Stimulated activated CD8-positive, alpha-beta memory T cell treated with anti-CD3 and anti-CD28 coated beads, Interleukin-4, amount 100 ng/mL, for 24 hours (primary cell): ENCODE measurements at regions not wholly inside any gene's neighbourhood (a gene's known extent, or its start where the extent isn't known, plus 50 kb on each side); places are given as distances from the start of the nearest gene placed in this dataset.
"Not testable (repeated sequence)": the region's sequence is repeated elsewhere in the genome, so short reads cannot be mapped to it uniquely, and the experiment has no call there.

ENCODE experiments used
- DNase-seq: peaks from one replicate; pipeline ENCODE4 v3.0.0-alpha.2; 2020; ENCODE audit warnings: low read depth

DNA sequence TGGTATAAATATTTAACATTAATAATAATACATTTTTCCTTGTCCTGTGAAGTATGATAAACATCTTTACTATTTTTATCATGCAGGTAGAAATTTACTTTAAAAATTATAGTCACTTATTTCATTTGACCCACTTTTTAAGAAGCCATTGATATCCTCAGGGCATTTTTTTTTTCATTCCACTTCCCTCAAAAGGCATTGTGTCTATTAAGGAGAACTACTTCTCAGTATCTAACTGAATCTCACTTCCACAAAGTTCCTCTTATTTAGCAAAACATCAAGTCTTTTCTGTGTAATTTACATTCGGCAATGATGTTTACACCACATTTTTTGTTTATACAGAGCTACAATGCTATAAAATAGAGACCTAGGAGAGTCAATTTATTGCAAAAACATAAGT is 388.2 kb upstream of the AKR1E2 start:
- DNase-seq: no peak

DNA sequence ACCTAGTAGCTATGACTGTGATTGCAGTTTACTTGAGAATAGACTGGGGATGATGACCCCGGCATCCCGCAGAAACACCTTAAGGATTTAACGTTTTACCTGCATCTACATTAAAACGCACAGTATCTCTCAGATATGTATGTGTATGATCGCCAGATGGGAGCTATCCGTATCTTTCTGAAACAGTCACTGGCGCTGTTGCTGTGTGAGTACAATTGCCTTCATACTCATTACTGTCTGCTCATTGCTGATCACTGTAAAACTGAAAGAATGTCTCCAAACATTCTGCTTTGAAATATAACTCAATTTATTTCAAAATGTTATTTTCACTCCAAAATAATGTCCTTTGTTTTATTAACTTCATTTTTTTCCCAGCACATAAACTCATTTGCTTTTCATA is 388.9 kb upstream of the AKR1E2 start:
- DNase-seq: no peak

DNA sequence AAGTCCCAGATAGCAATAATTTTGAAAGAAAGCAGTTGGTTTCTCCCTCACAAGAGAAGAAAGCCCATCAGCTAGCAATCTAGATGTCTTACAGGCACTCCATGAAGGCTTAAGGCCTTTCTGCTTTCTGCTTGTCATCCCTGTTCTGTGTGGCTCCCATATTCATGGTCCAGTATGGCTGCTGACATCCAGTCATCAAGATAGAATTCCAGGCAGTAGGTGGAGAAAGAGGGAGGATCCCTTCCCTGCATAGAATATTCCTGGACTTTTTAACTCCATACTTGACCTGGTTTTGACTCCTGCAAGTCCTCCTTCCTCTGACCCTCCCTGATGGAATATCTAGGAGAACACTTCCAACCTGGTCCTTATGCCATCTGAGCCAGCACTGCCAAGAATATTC is 389.9 kb upstream of the AKR1E2 start:
- no peak for DNase-seq

DNA sequence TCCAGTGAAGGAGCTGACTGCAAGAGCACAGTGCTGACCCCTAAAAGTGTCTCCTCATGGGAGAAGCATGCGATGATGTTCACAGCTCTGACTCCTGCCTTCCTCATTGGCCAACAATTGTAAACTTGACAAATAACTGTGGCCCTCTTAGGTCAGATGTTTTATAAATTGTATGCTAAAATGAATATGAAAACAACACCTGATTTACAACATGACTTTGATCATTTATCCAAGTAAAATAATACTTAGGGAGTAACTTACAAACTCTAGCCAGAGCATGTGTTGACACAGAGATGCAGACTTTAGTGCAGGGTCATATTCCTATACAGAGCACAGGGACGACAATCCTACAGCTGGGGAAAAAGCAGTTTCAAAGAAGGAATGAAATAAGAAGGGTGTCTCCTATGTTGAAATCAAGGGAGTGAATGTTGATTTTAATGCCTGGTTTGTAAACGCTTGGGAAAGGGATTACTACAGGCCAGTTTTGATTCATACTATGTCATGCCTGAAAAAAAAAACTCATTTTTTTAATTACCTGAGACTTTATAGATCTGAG is 391.4 kb upstream of the AKR1E2 start:
- no peak for DNase-seq

DNA sequence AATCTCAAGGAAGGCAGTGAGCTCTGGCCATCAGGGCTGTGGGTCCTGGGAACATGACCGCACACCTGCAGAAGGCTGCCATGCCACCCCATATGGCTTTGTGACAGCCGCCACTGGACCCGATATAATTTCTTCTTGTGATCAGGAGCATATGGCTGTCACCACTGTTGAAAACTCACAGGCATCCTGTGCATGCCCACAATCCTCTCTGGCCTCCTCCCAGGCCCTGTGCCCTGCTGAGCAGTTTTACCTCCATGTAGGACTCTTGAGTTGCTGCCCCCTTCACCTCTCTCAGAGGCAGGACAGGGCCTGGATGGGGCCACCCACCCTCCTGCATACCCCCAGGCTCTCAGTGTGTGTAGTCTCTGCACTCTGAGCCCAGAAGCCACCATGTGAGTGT is 391.9 kb upstream of the AKR1E2 start:
- DNase-seq: no peak

DNA sequence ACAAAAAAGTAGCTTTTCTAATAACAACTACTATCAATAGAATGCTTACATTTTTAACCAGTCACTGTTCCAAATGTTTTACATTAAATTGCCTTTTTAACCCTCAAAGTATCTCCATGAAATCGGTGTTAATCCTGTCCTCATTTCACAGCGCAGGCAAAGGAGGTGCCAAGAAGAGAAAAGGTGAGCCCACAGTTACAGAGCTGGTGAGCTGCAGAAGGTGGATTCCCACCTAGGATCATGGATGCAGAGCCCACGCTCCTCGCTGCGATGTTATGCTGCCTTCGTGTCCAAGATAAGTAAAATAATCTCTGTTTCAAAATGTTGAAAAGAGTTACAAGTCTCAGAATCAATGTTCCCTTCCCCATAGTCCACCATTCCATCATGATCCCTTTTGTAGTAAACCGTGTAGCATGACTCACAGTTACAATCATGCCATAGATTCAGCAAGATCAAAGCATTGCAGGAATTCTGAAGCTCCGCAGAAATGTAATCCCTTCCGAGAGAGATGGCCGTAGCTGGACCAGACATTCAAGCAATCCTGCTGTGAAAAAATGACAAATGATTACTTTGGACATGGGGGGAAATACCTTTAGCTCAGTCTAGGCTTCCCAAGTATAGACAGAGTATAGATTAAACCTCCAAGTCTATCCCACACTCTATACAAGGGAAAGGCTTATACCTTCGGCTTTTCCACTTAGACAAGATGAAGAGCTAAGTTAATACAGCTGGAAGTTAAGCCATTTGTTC is 394.7 kb upstream of the AKR1E2 start:
- DNase-seq: no peak

DNA sequence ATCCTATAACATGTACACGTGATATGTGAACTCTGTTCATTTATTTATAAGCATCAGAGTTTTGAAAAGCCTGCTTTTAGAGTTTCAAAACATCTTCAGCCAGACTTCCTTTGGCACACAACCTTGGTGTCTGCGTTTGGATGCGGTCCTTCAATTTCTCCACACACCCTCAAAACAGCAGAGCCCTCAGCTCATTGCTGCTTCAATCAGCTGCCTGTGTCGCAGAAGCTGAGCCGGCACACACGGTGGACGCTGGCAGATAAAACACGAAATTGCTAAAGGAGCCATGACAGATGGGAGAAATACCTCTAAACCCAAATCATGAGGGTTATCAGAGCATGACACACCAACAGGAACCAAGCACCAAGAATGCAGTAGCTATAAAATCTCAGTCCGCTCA is 396.4 kb upstream of the AKR1E2 start:
- no peak for DNase-seq

DNA sequence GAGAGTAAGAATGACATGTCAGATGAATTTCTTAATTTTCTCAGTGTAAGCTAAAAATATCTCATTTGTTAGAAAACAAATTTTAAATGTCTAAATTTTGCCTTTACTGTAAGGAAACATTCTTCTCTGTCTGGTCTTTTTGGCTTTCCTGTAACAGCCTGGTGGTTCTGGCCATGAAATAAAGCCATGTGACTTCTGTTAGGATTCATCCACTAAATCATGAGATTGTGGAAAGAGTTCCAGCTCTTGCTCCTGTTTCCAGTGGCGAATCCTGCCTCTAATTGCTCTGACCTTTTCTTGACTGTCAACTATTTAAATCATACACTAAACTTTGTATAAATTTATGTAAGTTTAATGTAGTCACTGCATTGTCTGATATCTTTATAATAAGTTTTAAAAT is 398.5 kb upstream of the AKR1E2 start:
- DNase-seq: no peak

DNA sequence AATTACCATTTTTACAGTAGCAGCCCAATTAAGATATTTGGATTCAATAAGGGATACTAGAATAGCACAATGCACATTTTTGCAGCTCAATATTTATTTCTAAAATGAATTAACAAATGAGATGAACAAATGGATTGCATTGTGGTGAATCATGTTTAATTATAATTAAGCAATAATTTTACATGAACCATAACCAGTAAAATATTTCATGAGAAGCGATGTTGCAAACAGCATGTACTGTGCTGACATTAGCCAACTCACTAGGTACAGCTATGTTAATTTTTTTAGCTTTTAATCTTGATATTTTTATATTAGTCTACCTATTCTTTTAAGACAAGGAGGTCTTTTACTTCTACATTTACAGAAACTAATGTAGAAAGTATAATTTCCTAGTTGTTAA is 399.1 kb upstream of the AKR1E2 start:
- DNase-seq: no peak

DNA sequence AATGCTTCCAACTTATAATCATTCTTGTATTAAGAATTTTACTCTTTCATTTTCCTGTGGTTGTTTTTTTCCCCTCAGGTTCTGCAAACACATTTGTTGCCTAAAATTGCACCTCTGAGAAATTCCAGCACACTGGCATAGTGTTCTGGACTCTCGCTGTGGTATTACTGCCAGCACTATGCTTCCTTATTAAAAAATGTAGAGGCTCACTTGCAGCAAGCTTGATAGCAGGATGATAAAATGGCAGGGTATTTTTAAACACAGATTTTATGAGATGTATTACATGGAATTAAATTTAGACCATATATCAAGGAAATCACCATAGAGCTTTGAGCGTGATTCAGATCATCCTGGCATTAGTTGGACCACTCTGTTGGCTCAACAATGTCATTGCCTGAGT is 416.7 kb upstream of the AKR1E2 start:
- no peak for DNase-seq

DNA sequence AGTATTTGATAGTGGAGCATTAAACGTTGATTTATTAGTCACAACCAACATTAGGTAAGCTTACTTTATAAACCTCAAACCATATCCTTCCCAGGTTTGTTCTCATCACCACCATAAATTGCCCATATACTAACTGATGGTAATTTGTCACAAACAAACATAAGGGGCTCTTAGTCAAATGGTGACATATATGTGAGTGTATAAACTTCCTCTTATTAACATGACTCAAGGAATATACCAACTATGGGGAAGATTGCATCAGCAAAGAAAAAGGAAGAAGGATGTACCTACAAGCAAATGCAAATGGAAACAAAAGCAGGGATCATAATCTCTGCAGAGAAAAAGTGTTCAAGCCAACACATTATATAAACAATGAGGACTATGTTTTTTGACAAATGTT is 418.2 kb upstream of the AKR1E2 start:
- no peak for DNase-seq

DNA sequence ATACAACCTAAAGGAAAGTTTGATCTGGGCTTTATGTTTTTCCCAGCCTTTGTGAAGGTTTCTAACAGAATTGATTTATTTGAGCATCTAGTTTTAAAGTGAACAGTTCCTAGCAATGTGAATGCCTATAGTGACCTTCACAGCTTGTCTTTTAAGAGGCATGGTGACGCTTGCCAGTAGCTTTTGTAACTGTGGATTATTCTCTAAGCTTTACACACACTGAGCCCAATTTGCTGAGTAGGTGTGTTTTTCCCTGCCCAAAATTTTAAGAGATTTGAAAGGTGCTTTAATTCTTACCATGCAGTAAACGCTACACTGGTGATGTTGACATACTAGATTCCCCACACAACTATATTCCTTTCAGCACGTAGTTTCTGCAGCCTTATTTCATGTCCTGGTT is 420.2 kb upstream of the AKR1E2 start:
- DNase-seq: no peak

DNA sequence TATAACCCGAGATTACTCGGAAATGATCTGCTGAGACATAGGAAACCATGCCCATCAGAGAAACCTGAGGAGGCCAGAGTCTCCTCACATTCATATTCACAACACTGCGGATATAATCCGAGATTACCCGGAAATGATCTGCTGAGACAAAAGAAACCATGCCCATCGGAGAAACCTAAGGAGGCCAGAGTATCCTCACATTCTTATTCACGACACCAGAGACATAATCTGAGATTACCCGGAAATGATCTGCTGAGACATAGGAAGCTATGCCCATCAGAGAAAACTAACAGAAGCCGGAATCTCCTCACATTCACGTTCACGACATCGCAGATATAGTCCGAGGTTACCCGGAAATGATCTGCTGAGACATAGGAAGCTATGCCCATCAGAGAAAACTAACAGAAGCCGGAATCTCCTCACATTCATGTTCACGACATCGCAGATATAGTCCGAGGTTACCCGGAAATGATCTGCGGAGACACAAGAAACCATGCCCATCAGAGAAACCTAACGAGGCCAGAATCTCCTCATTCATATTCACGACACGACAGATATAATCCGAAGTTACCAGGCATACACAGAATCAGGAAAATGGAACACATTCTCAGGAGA is 422.3 kb upstream of the AKR1E2 start:
- DNase-seq: no peak

DNA sequence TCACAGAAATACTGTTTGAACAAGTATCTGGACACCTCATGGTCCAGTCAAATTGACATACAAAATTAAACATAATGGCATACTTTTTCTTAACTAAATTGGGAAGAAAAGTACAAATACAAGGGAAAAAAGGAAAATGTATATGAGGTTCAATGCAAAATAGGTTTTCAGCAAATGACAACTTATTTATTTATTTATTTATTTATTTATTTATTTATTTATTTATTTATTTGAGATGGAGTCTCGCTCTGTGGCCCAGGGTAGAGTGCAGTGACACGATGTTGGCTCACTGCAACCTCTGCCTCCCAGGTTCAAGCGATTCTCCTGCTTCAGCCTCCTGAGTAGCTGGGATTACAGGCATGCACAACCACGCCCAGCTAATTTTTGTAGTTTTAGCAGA is 424.9 kb upstream of the AKR1E2 start:
- DNase-seq: not testable (repeated sequence)

DNA sequence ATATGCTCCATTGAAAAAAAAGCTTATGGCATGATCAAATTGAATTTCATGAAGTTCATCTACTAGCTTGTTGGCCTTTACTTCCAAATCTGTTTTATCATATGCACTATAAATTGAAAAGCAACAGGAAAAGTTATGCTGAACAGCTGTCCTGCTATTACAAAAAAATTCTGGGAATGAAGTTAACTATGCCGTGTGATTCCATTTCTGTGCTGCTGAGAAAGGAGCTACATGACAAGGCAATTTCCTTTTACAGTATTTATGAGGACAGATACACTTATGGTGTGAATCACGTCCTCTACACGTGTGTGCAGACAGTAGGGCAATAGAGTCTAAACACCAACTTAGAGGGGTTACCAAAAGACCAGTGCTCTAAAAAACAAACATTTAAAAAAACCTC is 426.5 kb upstream of the AKR1E2 start:
- no peak for DNase-seq

DNA sequence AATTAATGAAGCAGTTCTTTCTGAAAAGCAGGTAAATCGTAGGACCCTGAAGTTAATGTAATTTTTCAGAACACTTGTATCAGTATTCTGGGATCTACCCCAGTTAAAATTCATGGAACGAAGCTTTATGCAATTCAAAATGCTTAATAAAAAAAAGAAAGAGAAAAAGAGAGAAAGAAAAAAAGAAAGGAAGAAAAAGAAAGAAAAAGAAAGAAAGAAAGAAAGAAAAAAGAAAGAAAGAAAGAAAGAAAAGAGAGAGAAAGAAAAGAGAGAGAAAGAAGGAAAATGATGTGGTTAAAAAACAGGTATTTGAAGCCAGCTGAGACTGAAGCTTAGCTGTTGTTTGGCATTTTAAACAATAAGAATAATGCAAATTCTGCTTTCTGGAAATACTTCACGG is 427.4 kb upstream of the AKR1E2 start:
- DNase-seq: no peak

DNA sequence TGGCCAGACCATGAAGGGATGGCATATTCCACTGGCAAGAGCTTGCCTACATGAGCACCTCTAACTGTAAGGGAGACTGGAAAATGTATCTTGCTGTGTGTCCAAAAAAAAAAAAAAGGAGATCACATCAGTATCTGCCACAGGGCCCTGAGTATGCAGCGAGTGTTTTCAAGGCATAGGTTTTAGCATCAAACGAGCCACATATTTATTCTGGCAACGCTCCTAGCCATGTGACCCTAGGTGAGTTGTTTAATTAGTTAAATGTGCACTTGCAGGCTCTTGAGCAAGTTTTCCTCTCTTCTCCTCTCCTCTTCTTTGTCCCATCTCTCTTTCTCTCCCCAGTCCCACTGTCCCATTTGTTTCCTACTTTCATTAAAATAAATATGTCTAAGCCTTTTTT is 428.7 kb upstream of the AKR1E2 start:
- DNase-seq: no peak

DNA sequence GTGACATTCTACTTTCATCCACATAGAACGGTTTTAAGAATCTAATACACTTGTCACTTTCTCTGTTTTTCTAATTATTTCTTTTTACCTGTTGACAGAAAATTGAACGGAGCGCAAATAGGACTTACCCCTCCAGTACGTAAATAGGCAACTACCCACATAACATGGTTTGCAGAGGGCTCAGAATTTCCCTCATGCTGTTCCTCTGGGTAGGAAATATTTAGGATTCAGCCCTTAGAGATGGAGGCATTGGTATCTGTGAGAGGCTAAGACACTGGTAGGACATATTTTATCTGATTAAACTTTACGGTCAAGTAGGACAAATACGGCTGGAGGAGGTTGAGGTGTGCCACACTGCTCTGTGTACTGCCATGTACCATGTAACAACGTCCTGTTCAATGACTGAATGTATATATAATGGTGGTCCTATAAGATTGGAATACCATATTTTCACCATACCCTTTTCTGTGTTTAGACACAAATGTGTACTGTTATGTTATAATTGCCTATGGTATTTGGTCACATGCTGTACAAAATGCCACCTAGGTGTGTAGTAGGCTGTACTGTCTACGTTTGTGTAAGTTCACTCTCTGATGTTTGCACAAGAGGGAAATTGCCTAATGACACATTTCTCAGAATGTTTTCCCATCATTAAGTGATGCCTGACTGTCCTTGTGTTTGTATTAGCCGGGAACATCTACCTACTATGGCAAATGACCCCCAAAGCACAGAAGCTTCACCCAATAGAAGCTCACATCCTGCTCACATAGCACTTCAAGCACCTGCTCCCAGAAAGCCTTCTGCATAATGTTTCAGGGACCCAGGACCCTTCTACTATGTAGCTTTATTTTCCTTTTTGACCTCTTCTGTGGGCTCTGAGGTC is 429.4 kb upstream of the AKR1E2 start:
- no peak for DNase-seq

DNA sequence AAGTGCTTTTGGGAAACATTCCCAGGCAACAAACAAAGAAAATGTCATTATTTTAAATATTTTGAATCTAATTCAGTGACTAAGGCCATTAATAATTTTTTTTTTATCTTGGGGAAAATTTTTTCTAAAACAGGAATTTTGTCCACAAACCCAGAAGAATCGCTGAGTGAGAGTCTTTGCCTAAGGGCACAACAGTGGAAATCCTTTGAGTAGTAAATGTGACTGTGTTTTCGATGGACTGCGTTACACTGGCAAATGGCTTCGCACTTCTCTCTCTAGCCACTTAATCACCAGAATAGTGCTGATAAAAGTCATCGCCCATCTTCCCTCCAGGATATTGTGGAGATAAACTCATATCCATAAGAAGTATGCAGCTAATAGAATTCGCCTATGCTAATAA is 430.3 kb upstream of the AKR1E2 start:
- DNase-seq: no peak

DNA sequence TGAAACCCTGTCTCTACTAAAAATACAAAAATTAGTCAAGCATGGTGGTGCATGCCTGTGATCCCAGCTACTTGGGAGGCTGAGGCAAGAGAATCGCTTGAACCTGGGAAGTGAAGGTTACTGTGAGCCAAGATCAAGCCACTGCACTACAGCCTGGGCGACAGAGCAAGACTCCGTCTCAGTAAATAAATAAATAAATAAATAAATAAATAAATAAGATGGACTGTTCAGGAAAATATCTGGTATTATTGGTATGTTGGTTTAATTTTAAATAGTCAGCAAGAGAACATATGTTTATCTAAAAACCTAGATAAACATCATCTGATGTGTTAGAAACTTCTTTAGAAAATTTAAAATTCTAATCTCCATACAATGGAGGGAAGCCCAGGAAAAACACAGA is 431.6 kb upstream of the AKR1E2 start:
- not testable (repeated sequence) for DNase-seq

DNA sequence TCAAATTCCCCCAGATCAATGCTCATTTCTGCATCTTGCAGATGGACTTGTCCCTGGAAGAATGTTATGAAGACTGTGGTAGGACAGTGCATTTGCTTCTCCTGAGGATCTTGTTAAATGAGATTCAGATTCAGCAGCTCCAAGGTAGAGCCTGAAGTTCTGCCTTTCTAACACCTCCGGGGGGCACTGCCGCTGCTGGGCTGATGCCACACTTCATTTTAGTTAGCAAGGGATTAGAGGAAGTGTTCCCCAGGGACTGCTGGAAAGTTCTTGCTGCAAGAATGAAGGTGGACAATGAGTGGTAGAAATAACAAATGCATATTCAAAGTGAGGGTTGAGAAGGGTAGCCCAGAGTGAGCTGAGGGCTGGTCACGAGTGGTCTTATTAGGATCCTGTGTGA is 434.3 kb upstream of the AKR1E2 start:
- no peak for DNase-seq

DNA sequence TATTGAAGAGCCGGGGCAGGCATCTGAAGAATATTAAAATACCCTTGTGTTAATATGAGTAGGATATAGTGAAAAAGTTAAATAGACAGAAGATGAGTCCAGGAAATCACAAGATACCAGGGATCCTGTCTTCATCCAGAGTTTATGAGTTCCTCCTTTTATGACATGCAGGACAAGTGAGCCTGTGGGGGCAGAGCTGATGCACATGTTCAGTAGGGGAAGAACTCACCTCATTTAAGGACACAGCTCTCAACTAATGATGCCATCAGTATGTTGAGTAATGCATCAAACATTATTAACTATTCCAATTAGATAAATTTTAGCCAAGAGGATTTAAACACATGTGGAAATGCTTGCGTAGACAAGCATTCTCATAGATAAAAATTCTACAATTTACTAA is 435.8 kb upstream of the AKR1E2 start:
- DNase-seq: no peak
